ENCODE measurements at regions not wholly inside any gene's neighbourhood (a gene's known extent, or its start where the extent isn't known, plus 50 kb on each side); places are given as distances from the start of the nearest gene placed in this dataset.
"Not testable (repeated sequence)": the region's sequence is repeated elsewhere in the genome, so short reads cannot be mapped to it uniquely, and the experiment has no call there.

DNA sequence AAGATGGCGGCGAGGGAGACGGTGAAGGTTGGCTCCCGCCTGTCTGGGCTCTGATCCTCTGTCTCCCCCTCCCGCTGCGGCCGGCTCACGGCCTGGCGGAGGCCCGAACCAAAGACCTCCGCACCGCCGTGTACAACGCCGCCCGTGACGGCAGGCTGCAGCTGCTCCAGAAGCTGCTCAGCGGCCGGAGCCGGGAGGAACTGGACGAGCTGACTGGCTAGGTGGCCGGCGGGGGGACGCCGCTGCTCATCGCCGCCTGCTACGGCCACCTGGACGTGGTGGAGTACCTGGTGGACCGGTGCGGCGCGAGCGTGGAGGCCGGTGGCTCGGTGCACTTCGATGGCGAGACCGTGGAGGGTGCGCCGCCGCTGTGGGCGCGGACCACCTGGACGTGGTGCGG lies 516.5 kb downstream of the TUBA3C start:
- in situ Hi-C loops (cut with HindIII; ENCODE audit: low pct_unique_long_range_greater_than_20kb, low sequenced_read_pairs): not testable (repeated sequence)

DNA sequence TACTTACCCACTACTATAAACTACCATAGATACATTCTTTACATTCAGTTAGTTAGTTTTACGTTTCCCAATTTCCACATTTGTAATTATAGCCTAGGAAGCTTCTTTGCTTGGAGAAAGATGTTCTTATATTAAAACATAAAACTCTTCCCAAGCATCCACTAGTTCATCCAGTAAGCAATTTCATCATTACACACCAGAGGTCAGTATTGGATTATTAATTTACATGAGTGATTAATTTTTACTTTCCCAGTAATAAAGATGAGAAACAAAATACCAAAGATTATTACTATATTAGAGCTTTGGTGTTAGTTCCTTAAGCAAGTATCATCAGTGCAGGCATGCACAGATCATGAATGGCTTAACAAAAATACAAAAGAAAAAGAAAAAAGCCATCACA lies 518.4 kb downstream of the TUBA3C start:
- in situ Hi-C loops (cut with HindIII; ENCODE audit: low pct_unique_long_range_greater_than_20kb, low sequenced_read_pairs): not testable (repeated sequence)

More for the DNA sequence above, 516.5 kb downstream of the TUBA3C start:
- DNase-seq (ENCODE audit: low read depth, low spot score): not testable (repeated sequence)

GRCh38 chr13:18643644-18644172 lies 537.9 kb downstream of the TUBA3C start:
- DNase-seq (ENCODE audit: low read depth, low spot score): peak; percentile 36
- in situ Hi-C loops (cut with HindIII; ENCODE audit: low pct_unique_long_range_greater_than_20kb, low sequenced_read_pairs): not testable (repeated sequence)

More for the DNA sequence above, 518.4 kb downstream of the TUBA3C start:
- DNase-seq (ENCODE audit: low read depth, low spot score): not testable (repeated sequence)

GRCh38 chr13:18628928-18629327 lies 552.7 kb downstream of the TUBA3C start:
- in situ Hi-C loops (cut with HindIII; ENCODE audit: low pct_unique_long_range_greater_than_20kb, low sequenced_read_pairs); DNase-seq (ENCODE audit: low read depth, low spot score): not testable (repeated sequence)

DNA sequence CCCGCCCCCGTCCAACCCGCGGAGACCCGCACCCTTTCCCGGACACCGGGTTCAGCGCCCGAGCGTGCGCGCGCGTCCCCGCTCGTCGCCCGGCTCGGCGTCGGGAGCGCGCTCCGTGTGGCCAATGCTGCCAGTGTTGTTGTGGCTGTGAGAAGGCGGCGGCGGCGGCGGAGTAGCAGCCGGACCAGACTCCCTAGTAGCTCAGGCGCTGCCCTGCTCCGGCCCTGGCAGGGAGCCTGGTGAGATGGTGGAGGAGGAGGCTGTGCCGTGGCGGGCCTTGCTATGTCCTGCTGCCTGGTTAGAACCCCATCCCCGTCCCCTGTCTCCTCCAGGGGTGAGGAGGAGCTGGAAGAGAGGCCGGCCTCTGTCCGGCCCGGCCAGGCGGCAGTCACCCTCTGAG lies 553.2 kb downstream of the TUBA3C start:
- in situ Hi-C loops (cut with HindIII; ENCODE audit: low pct_unique_long_range_greater_than_20kb, low sequenced_read_pairs): no loop called here

DNA sequence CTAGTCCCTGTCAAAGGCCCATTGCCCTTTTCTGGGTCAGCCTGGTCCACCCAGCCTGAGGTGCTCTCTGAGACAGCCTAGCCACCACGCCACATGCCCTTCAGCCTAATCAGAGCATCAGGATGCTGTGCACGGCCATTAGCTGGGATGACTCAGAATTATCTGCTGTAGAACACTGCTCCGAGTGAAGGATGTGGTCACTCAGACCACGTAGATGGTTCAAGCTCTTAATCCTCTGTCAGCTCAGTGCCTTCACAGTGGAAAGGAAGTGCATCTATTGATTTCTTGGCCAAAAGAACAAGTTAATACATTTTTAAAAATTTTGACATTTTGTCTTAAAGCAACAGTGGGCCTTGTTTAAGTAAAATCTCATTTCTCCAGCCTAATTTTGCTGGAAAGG lies 557.6 kb downstream of the TUBA3C start:
- in situ Hi-C loops (cut with HindIII; ENCODE audit: low pct_unique_long_range_greater_than_20kb, low sequenced_read_pairs): not testable (repeated sequence)
- peak; percentile 34 for DNase-seq (ENCODE audit: low read depth, low spot score)

More for the DNA sequence above, 553.2 kb downstream of the TUBA3C start:
- DNase-seq (ENCODE audit: low read depth, low spot score): no peak

- DNase-seq (ENCODE audit: low read depth, low spot score); in situ Hi-C loops (cut with HindIII; ENCODE audit: low pct_unique_long_range_greater_than_20kb, low sequenced_read_pairs): not testable (repeated sequence)
Measured at GRCh38 chr13:18618442-18618841, 563.2 kb downstream of the TUBA3C start.

DNA sequence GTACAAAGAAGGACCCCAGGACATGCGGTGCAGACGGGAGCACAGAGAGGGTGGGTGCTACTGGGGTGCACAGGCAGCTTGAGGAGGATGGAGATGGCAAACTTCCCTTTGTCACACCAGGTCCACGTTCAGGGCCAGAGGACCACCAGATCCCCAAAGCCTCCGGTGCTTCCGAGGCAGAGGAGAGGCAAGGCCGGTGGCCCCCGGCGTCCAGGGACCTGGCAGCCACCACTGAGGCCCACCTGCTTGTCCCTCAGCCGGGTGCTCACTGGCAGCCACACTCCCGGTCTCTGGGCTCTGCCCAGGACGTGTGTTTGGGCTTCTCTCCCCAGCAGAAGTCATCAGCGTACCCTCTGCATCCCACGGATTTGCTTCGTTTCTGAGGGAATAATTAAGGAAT lies 571.1 kb downstream of the TUBA3C start:
- in situ Hi-C loops (cut with HindIII; ENCODE audit: low pct_unique_long_range_greater_than_20kb, low sequenced_read_pairs); DNase-seq (ENCODE audit: low read depth, low spot score): not testable (repeated sequence)

- in situ Hi-C loops (cut with HindIII; ENCODE audit: low pct_unique_long_range_greater_than_20kb, low sequenced_read_pairs); DNase-seq (ENCODE audit: low read depth, low spot score): not testable (repeated sequence)
Measured at GRCh38 chr13:18609371-18609770, 572.3 kb downstream of the TUBA3C start.

DNA sequence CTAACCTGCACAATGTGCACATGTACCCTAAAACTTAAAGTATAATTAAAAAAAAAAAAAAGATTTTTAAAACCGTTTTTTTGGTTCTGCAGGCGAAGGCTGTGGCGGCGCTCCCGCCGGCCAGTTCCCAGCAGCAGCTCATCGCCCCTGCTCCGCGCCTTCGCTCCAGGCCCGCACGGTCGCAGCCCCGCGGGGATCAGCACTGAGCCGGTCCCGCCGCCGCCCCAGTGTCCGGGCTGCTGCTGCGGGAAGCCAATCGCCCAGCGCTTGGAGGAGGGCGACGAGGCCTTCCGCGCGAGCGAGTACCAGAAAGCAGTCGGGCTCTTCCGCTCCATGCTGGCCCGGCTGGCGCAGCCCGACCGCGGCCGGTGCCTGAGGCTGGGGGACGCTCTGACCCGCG lies 572.8 kb downstream of the TUBA3C start:
- DNase-seq (ENCODE audit: low read depth, low spot score); in situ Hi-C loops (cut with HindIII; ENCODE audit: low pct_unique_long_range_greater_than_20kb, low sequenced_read_pairs): not testable (repeated sequence)

DNA sequence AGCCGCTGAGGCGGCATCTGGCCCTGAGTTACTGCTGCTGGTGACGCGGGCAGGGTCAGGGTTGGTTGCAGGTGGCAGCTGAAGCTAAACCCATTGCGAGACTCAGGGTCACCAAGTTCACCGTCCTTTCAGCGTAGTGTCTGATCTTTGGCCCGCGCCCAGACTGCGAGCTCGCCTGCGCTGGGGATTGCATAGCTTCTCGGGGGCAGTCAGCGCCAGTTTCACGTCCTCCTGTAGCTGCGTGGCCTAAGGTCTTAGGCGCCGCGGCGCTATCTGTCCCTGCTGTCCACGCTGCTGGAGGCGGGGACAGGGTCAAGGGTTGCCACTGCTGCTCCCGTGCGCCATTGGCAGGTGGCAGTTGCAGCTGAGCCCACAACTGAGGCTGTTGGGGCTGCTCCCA lies 581.3 kb downstream of the TUBA3C start:
- in situ Hi-C loops (cut with HindIII; ENCODE audit: low pct_unique_long_range_greater_than_20kb, low sequenced_read_pairs); DNase-seq (ENCODE audit: low read depth, low spot score): not testable (repeated sequence)

DNA sequence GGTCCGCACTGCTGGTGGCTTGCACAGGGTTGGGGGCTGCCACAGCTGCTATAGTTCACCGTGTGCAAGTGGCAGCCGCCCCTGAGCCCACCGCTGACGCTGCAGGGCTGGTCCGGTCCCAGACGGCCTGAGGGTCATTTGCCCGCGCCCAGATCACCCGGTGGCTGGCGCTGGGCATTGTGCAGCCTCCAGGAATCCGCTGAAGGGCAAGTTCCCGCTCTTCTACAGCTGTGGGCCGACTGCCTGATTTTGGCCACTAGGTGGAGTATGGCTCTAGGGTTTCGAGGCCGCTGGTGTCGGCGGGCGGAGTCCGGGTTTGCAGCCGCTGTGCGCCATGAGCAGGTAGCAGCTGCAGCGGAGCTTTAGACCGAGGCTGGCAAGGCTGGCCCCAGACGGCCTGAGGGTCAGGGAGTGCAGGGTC lies 581.8 kb downstream of the TUBA3C start:
- in situ Hi-C loops (cut with HindIII; ENCODE audit: low pct_unique_long_range_greater_than_20kb, low sequenced_read_pairs): not testable (repeated sequence)
- peak; percentile 48 for DNase-seq (ENCODE audit: low read depth, low spot score)

GRCh38 chr13:18598543-18598942 lies 583.1 kb downstream of the TUBA3C start:
- in situ Hi-C loops (cut with HindIII; ENCODE audit: low pct_unique_long_range_greater_than_20kb, low sequenced_read_pairs); DNase-seq (ENCODE audit: low read depth, low spot score): not testable (repeated sequence)

GRCh38 chr13:18597940-18598339 lies 583.7 kb downstream of the TUBA3C start:
- in situ Hi-C loops (cut with HindIII; ENCODE audit: low pct_unique_long_range_greater_than_20kb, low sequenced_read_pairs); DNase-seq (ENCODE audit: low read depth, low spot score): not testable (repeated sequence)

DNA sequence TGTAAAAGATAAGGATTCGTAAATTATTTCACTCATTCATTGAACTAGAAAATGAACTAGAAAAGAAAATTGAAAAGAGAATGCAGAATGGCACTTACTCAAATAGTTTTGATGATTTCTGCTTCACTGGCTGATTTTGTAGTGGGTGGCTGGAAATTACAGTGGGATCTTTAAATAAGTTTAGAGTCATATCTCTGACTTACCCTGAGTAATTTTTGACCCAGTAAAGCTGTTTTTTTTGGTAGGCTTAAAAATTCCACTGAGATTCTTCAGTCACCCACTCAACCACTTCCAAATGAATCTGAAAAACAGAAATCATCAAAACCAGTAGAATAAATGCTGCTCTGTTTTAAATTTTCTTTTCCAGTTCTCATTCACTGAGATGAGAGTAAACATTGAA lies 604.5 kb downstream of the TUBA3C start:
- in situ Hi-C loops (cut with HindIII; ENCODE audit: low pct_unique_long_range_greater_than_20kb, low sequenced_read_pairs): not testable (repeated sequence)

DNA sequence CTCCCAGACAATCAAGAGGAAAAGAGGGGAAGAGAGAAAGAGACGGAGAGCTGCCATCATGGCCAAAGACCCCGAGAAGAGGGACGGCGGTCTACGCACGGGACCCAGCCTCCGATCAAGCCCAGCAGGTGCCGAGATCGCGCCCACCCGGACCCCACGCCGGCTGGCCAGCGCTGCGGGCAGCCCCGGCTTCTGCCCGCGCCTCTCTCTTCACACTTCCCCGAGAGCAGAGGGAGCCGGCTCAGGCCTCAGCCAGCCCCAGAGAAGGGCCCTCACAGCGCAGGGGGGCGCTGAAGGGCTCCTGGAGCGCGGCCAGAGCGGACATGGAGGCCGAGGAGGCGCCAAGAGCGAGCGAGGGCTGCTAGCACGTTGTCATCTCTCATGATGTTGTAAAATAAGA lies 613.7 kb downstream of the TUBA3C start:
- DNase-seq (ENCODE audit: low read depth, low spot score); in situ Hi-C loops (cut with HindIII; ENCODE audit: low pct_unique_long_range_greater_than_20kb, low sequenced_read_pairs): not testable (repeated sequence)

More for the DNA sequence above, 604.5 kb downstream of the TUBA3C start:
- not testable (repeated sequence) for DNase-seq (ENCODE audit: low read depth, low spot score)
